SU-DHL-6 (cell line): ENCODE measurements at regions not wholly inside any gene's neighbourhood (a gene's known extent, or its start where the extent isn't known, plus 50 kb on each side); places are given as distances from the start of the nearest gene placed in this dataset.
"Not testable (repeated sequence)": the region's sequence is repeated elsewhere in the genome, so short reads cannot be mapped to it uniquely, and the experiment has no call there.

Experiments used
- H2AFZ ChIP-seq: fragments of 200-600 bp; sonication (generic); 2 replicates; pipeline ENCODE4 v1.6.1; 2014; ENCODE audit warnings: low read depth, mild to moderate bottlenecking, moderate library complexity, mixed read lengths, antibody characterized with exemption, low read length; ENCODE audit not compliant: severe bottlenecking
- H3F3A ChIP-seq: fragments of 200-600 bp; shearing (Covaris generic); 2 replicates; pipeline ENCODE4 v1.6.0; 2016; ENCODE audit warnings: antibody characterized with exemption, mild to moderate bottlenecking; ENCODE audit not compliant: insufficient read depth
- H3K27ac ChIP-seq: fragments of 200-600 bp; sonication (generic); 2 replicates; pipeline ENCODE4 v1.5.1; 2016; ENCODE audit warnings: low read depth, mild to moderate bottlenecking, low read length, moderate library complexity, mixed read lengths
- H3K27me3 ChIP-seq: fragments of 200-600 bp; sonication (generic), shearing (Covaris generic); 2 replicates; pipeline ENCODE4 v1.6.0; 2014; ENCODE audit warnings: mild to moderate bottlenecking, low read length
- H3K36me3 ChIP-seq: fragments of 200-600 bp; sonication (generic); 2 replicates; pipeline ENCODE4 v1.6.1; 2014; ENCODE audit warnings: mild to moderate bottlenecking, low read length, mixed read lengths
- H3K4me2 ChIP-seq: fragments of 300-600, 200-600 bp; shearing (Covaris generic), sonication (generic); 2 replicates; pipeline ENCODE4 v1.6.0; 2014; ENCODE audit warnings: low read length, low read depth, mild to moderate bottlenecking; ENCODE audit not compliant: poor library complexity, severe bottlenecking
- H3K4me3 ChIP-seq: fragments of 200-600 bp; sonication (generic); 2 replicates; pipeline ENCODE4 v1.5.1; 2014; ENCODE audit warnings: antibody characterized with exemption, low read length, mild to moderate bottlenecking, mixed read lengths; ENCODE audit not compliant: insufficient read depth, poor library complexity, severe bottlenecking
- H3K79me2 ChIP-seq: fragments of 200-600 bp; sonication (generic); 2 replicates; pipeline ENCODE4 v1.6.1; 2014; ENCODE audit warnings: mild to moderate bottlenecking, low read length, moderate library complexity; ENCODE audit not compliant: insufficient read depth
- H3K9ac ChIP-seq: fragments of 200-600 bp; sonication (generic); 2 replicates; pipeline ENCODE4 v1.7.0; 2014; ENCODE audit warnings: mild to moderate bottlenecking, low read length
- H3K9me2 ChIP-seq: fragments of 200-600 bp; sonication (generic); replicated peaks from 2 replicates; pipeline ENCODE4 v1.6.1; 2014; ENCODE audit warnings: low read length; ENCODE audit not compliant: insufficient read depth
- H3K9me3 ChIP-seq: fragments of 200-600 bp; sonication (generic); 2 replicates; pipeline ENCODE4 v1.6.1; 2014; ENCODE audit warnings: low read length, mixed read lengths; ENCODE audit not compliant: insufficient read depth
- H4K20me1 ChIP-seq: fragments of 200-600 bp; sonication (generic); 2 replicates; pipeline ENCODE4 v1.6.1; 2014; ENCODE audit warnings: low read depth, mild to moderate bottlenecking, antibody characterized with exemption, low read length, moderate library complexity, mixed read lengths
- CTCF ChIP-seq: fragments of 200-600 bp; sonication (generic); IDR thresholded peaks from one replicate; pipeline ENCODE4 v1.5.1; 2017; ENCODE audit warnings: antibody characterized with exemption, mild to moderate bottlenecking, low read length, moderate library complexity; ENCODE audit not compliant: insufficient read depth, poor library complexity, severe bottlenecking
- EZH2phosphoT487 ChIP-seq: fragments of 200-600 bp; sonication (generic), shearing (Covaris generic); conservative IDR thresholded peaks from 2 replicates; pipeline ENCODE4 v1.6.1; 2018; ENCODE audit warnings: mild to moderate bottlenecking, antibody characterized with exemption, low read length, moderate library complexity, mixed read lengths

GRCh38 chr5:105168806-105169205, 1606.2 kb upstream of the NUDT12 start:
- Histone ChIP-seq H3K9me2 (no peaks in the 10 kb centered on the region), H2AFZ (no peak overlapping the region), H3K27me3 (no peaks in the 10 kb centered on the region), H3K4me2 (no peak overlapping the region), H3K27ac (no peak overlapping the region), H3F3A (no peaks in the 10 kb centered on the region), H3K79me2 (no peaks in the 10 kb centered on the region), H3K9ac (no peak overlapping the region), H3K36me3 (no peaks in the 10 kb centered on the region; the same call in 1 of the 2 replicates), H3K9me3 (no peaks in the 10 kb centered on the region), H4K20me1 (no peaks in the 10 kb centered on the region), H3K4me3 (no peak overlapping the region)
- no peak for TF ChIP-seq CTCF
- no peak for TF ChIP-seq EZH2phosphoT487

GRCh38 chr5:105167092-105167491, 1604.5 kb upstream of the NUDT12 start:
- no peak overlapping the region for H3K4me3 ChIP-seq
- no peaks in the 10 kb centered on the region for H3K9me3 ChIP-seq
- H3K9ac ChIP-seq: no peak overlapping the region
- H3K36me3 ChIP-seq: no peaks in the 10 kb centered on the region
- no peaks in the 10 kb centered on the region for H4K20me1 ChIP-seq
- no peaks in the 10 kb centered on the region for H3F3A ChIP-seq
- TF ChIP-seq CTCF (no peak), EZH2phosphoT487 (no peak)
- H3K27me3 ChIP-seq: no peaks in the 10 kb centered on the region
- H3K4me2 ChIP-seq: no peak overlapping the region
- H3K27ac ChIP-seq: no peak overlapping the region
- no peak overlapping the region for H2AFZ ChIP-seq
- no peaks in the 10 kb centered on the region for H3K79me2 ChIP-seq
- H3K9me2 ChIP-seq: no peaks in the 10 kb centered on the region

GRCh38 chr5:105163547-105163946, 1601.0 kb upstream of the NUDT12 start:
- no peaks in the 10 kb centered on the region for H3K36me3 ChIP-seq
- no peaks in the 10 kb centered on the region for H4K20me1 ChIP-seq
- TF ChIP-seq CTCF (no peak), EZH2phosphoT487 (no peak)
- H2AFZ ChIP-seq: no peak overlapping the region
- no peak overlapping the region for H3K4me3 ChIP-seq
- no peak overlapping the region for H3K27ac ChIP-seq
- no peaks in the 10 kb centered on the region for H3K9me2 ChIP-seq
- no peaks in the 10 kb centered on the region for H3K79me2 ChIP-seq
- no peak overlapping the region for H3K9ac ChIP-seq
- H3K27me3 ChIP-seq: no peaks in the 10 kb centered on the region
- no peaks in the 10 kb centered on the region for H3F3A ChIP-seq
- H3K9me3 ChIP-seq: no peaks in the 10 kb centered on the region
- H3K4me2 ChIP-seq: no peak overlapping the region

GRCh38 chr5:105162557-105162956, 1600.0 kb upstream of the NUDT12 start:
- not testable (repeated sequence) for H2AFZ ChIP-seq, H3K4me2 ChIP-seq, H3K9ac ChIP-seq, H3K36me3 ChIP-seq, H3K79me2 ChIP-seq, H3K9me3 ChIP-seq, H3K9me2 ChIP-seq, H3K27ac ChIP-seq, H4K20me1 ChIP-seq, H3F3A ChIP-seq, H3K4me3 ChIP-seq, H3K27me3 ChIP-seq
